Body of pancreas (tissue), 4 donors: ENCODE measurements at regions not wholly inside any gene's neighbourhood (a gene's known extent, or its start where the extent isn't known, plus 50 kb on each side); places are given as distances from the start of the nearest gene placed in this dataset.

Experiments used
- CTCF ChIP-seq, 7 experiments: fragments of 450-650 bp in 4 of 7; fragments of 200-600 bp in 3 of 7; sonication (generic) in 3 of 7; IDR thresholded peaks; one replicate each; pipeline ENCODE4 v1.5.1; 2016 to 2019; ENCODE audit warnings: antibody characterized with exemption in 7 of 7
- POLR2A ChIP-seq, 3 donors: fragments of 450-650 bp; IDR thresholded peaks; one replicate each; pipeline ENCODE4 v1.6.1; 2016; ENCODE audit warnings: antibody characterized with exemption in 3 of 3, mild to moderate bottlenecking in 2 of 3

GRCh38 chr6:137780447-137781034, 86.5 kb upstream of the TNFAIP3 start:
- TF ChIP-seq CTCF (IDR thresholded peaks at IDR 0.05) = no peak
- TF ChIP-seq POLR2A (IDR thresholded peaks at IDR 0.05) = no peak
